ENCODE measurements at regions not wholly inside any gene's neighbourhood (a gene's known extent, or its start where the extent isn't known, plus 50 kb on each side); places are given as distances from the start of the nearest gene placed in this dataset.

GRCh38 chr13:44293374-44293773 lies 80.2 kb upstream of the SERP2 start:
- DNase-seq, result no peak

GRCh38 chr13:44293908-44294735 lies 79.5 kb upstream of the SERP2 start:
- no peak for DNase-seq

GRCh38 chr13:44294876-44295275 lies 78.7 kb upstream of the SERP2 start:
- DNase-seq, result no peak

- DNase-seq, result no peak
These were observed 76.8 kb upstream of the SERP2 start for GRCh38 chr13:44296856-44297255.

GRCh38 chr13:44298314-44298713 lies 75.3 kb upstream of the SERP2 start:
- no peak for DNase-seq

- DNase-seq, result no peak
These were observed 74.3 kb upstream of the SERP2 start for GRCh38 chr13:44299152-44299943.

- DNase-seq, result peak; percentile 47
These were observed 72.6 kb upstream of the SERP2 start for GRCh38 chr13:44300895-44301638.

- no peak for DNase-seq
These were observed 72.0 kb upstream of the SERP2 start for GRCh38 chr13:44301639-44302015.

GRCh38 chr13:44302233-44302632 lies 71.4 kb upstream of the SERP2 start:
- DNase-seq, result no peak

- no peak for DNase-seq
These were observed 70.6 kb upstream of the SERP2 start for GRCh38 chr13:44302940-44303575.

- no peak for DNase-seq
These were observed 69.8 kb upstream of the SERP2 start for GRCh38 chr13:44303681-44304432.

GRCh38 chr13:44304433-44304725 lies 69.2 kb upstream of the SERP2 start:
- DNase-seq, result no peak

GRCh38 chr13:44305286-44305685 lies 68.3 kb upstream of the SERP2 start:
- no peak for DNase-seq

- DNase-seq, result no peak
These were observed 67.7 kb upstream of the SERP2 start for GRCh38 chr13:44305917-44306370.

- no peak for DNase-seq
These were observed 67.0 kb upstream of the SERP2 start for GRCh38 chr13:44306371-44307192.

GRCh38 chr13:44307255-44307654 lies 66.4 kb upstream of the SERP2 start:
- DNase-seq, result no peak

- no peak for DNase-seq
These were observed 65.8 kb upstream of the SERP2 start for GRCh38 chr13:44307844-44308243.

GRCh38 chr13:44308352-44308751 lies 65.3 kb upstream of the SERP2 start:
- DNase-seq, result no peak

- no peak for DNase-seq
These were observed 63.5 kb upstream of the SERP2 start for GRCh38 chr13:44309794-44310757.
